ENCODE measurements at regions not wholly inside any gene's neighbourhood (a gene's known extent, or its start where the extent isn't known, plus 50 kb on each side); places are given as distances from the start of the nearest gene placed in this dataset.

DNA sequence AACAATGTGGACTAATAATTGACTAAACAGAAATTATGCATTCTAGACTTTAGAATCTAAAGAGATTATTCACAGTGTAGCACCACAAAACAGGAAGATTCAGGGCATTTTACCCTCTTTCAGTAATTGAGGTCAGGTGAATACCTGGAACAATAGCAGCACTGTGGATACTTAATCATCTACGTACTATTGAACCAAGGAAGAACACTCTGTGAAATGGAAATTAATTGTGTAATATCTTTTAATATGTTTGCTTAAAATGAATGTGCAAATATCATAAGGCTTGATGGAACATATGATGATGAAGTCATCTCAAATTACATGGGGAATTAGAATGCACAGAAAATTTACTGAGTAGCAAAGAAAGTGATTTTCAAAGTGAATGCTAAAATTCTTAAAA lies 68.5 kb upstream of the MAP9 start:
- H3K27ac ChIP-seq (ENCODE audit: low read depth, low read length, poor library complexity, severe bottlenecking), result no peak overlapping the region
- H3K27me3 ChIP-seq (replicated peaks; ENCODE audit: insufficient read depth, low read depth, low read length, poor library complexity), result no peaks in the 10 kb centered on the region
- no peaks in the 10 kb centered on the region for H3K4me1 ChIP-seq (ENCODE audit: insufficient read depth, low read length, poor library complexity, severe bottlenecking)
- TF ChIP-seq, protein P1, sequence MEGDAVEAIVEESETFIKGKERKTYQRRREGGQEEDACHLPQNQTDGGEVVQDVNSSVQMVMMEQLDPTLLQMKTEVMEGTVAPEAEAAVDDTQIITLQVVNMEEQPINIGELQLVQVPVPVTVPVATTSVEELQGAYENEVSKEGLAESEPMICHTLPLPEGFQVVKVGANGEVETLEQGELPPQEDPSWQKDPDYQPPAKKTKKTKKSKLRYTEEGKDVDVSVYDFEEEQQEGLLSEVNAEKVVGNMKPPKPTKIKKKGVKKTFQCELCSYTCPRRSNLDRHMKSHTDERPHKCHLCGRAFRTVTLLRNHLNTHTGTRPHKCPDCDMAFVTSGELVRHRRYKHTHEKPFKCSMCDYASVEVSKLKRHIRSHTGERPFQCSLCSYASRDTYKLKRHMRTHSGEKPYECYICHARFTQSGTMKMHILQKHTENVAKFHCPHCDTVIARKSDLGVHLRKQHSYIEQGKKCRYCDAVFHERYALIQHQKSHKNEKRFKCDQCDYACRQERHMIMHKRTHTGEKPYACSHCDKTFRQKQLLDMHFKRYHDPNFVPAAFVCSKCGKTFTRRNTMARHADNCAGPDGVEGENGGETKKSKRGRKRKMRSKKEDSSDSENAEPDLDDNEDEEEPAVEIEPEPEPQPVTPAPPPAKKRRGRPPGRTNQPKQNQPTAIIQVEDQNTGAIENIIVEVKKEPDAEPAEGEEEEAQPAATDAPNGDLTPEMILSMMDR (conservative IDR thresholded peaks at IDR 0.05; ENCODE audit: low read depth, low read length), result no peak
- DNase-seq (ENCODE audit: low spot score), result no peak
- CTCF ChIA-PET, result no interaction called here
- POLR2A ChIA-PET (ENCODE audit: low non-redundant PET), result no interaction called here
- no peaks in the 10 kb centered on the region for H3K9me3 ChIP-seq (ENCODE audit: low read depth, low read length, poor library complexity, severe bottlenecking)
- intact Hi-C loops (cut with micrococcal nuclease; ENCODE audit: unreplicated experiment), result no loop called here
- H3K36me3 ChIP-seq (ENCODE audit: insufficient read depth, low read length, poor library complexity, severe bottlenecking), result no peaks in the 10 kb centered on the region
- no TSS peak for BruUV-seq (replicated peaks)
- H3K4me3 ChIP-seq (ENCODE audit: low read depth, low read length, poor library complexity, severe bottlenecking), result no peak overlapping the region

DNA sequence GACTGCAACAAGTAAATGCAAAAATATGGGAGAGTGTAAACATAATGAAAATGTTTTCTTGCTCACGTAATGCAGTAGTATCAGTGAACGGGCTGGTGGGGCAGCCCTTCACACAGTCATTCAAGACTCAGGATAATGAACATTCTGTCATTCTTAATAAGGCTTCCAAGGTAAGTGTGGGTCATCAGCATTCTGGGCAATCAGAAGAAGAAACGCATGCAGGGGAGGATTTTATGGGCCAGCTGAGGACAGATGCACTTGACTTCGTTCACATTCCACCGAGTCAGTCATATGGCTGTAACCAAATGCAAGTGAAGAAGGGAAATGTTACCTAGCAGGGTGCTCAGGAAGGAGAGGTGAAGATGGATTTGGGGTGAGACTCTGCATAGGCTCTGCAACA lies 68.0 kb upstream of the MAP9 start:
- Histone ChIP-seq H3K27ac (ENCODE audit: low read depth, low read length, poor library complexity, severe bottlenecking) (no peak overlapping the region), H3K9me3 (ENCODE audit: low read depth, low read length, poor library complexity, severe bottlenecking) (no peaks in the 10 kb centered on the region), H3K4me1 (ENCODE audit: insufficient read depth, low read length, poor library complexity, severe bottlenecking) (no peaks in the 10 kb centered on the region), H3K4me3 (ENCODE audit: low read depth, low read length, poor library complexity, severe bottlenecking) (no peak overlapping the region), H3K36me3 (ENCODE audit: insufficient read depth, low read length, poor library complexity, severe bottlenecking) (no peaks in the 10 kb centered on the region), H3K27me3 (replicated peaks; ENCODE audit: insufficient read depth, low read depth, low read length, poor library complexity) (no peaks in the 10 kb centered on the region)
- POLR2A ChIA-PET (ENCODE audit: low non-redundant PET), result no interaction called here
- TF ChIP-seq EZH2 (IDR thresholded peaks at IDR 0.05; ENCODE audit: borderline replicate concordance, low read depth, low read length, poor library complexity, severe bottlenecking), result no peak
- TF ChIP-seq, protein P1 (conservative IDR thresholded peaks at IDR 0.05; ENCODE audit: low read depth, low read length), result no peak
- CTCF ChIA-PET, result no interaction called here
- intact Hi-C loops (cut with micrococcal nuclease; ENCODE audit: unreplicated experiment), result no loop called here
- DNase-seq (ENCODE audit: low spot score), result no peak
- no TSS peak for BruUV-seq (replicated peaks)

DNA sequence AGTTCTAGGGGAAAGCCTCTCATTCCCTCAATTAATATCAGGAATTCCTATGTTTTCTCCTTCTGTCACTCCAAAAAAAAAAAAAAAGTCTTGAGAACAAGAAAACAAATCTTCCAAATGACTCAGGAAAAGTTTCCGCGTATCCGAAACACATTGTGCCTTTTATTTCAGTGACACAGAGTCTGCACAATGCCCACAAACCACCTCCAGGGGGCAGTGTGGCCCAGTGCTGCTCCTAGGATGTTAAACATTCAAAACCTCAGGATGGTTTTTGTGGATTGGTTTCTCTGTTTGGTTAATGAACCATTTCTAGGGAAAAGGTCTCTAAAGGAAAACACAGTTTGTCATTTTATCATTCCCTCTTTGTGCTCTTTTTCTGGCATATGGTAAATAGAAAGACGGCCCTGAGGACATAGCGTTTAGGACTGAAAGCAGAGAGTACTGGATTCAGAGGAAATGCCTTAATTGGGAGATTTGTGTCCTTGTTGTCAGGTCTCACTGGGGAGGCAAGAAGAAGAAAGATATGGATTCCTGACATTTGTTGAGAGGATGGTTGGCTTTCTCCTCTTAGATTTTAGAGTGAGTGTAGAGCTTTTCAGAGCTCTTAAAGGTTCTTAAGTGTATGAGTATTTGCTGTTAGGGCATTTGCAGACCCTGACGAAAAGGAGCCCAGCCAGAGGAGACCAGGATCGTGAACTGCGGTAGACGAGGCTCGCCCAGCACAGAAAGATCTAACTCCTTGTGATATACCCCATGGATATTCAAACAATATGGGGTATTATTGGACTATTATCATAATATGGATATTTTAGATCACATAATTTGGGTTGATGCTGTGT lies 65.7 kb upstream of the MAP9 start:
- CTCF ChIA-PET, result interaction anchor here (1.2 kb wide), 1 partner anchor 345 kb away, joined by 3 read pairs; no protein-coding TSS in a partner anchor
- no peak for TF ChIP-seq EZH2 (IDR thresholded peaks at IDR 0.05; ENCODE audit: borderline replicate concordance, low read depth, low read length, poor library complexity, severe bottlenecking)
- TF ChIP-seq, protein P1 (conservative IDR thresholded peaks at IDR 0.05; ENCODE audit: low read depth, low read length), result peak; percentile 98
- intact Hi-C loops (cut with micrococcal nuclease; ENCODE audit: unreplicated experiment), result loop anchor here (1.0 kb wide), 1 partner anchor 345 kb away; no protein-coding TSS in a partner anchor
- Histone ChIP-seq H3K9me3 (ENCODE audit: low read depth, low read length, poor library complexity, severe bottlenecking) (no peaks in the 10 kb centered on the region), H3K27ac (ENCODE audit: low read depth, low read length, poor library complexity, severe bottlenecking) (no peak overlapping the region), H3K4me1 (ENCODE audit: insufficient read depth, low read length, poor library complexity, severe bottlenecking) (no peaks in the 10 kb centered on the region), H3K27me3 (replicated peaks; ENCODE audit: insufficient read depth, low read depth, low read length, poor library complexity) (no peaks in the 10 kb centered on the region), H3K36me3 (ENCODE audit: insufficient read depth, low read length, poor library complexity, severe bottlenecking) (no peaks in the 10 kb centered on the region), H3K4me3 (ENCODE audit: low read depth, low read length, poor library complexity, severe bottlenecking) (no peak overlapping the region)
- DNase-seq (ENCODE audit: low spot score), result peak; percentile 70
- BruUV-seq (replicated peaks), result no TSS peak
- POLR2A ChIA-PET (ENCODE audit: low non-redundant PET), result no interaction called here
